ENCODE measurements at regions not wholly inside any gene's neighbourhood (a gene's known extent, or its start where the extent isn't known, plus 50 kb on each side); places are given as distances from the start of the nearest gene placed in this dataset.

DNA sequence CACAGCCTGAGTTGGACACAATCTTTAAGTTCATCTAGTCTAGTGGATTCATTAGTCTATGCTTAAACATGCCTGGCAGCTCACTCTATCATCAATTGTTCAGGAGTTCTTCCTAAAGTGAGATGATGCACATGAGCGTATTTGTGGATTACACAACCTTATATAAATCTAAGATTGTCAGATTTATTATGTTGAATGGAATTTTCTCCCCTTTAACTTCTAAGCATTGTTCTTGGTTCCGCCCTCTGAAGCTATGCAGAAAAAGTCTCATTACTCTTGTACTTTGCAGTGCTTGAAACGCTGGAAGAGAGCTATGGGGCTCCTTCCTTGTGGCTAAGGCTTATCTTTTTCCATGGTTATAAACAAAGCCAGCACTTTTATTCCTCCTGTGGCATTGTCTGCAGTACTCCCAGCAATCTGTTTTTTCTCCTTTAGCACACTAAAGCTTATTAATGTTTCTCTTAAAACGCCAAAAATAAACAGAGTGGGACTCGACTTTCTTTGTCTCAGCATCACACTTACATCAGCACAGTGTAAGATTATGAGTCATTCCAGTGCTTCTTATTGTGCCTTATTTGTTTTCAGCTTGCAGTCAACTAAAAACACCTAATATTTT lies 316.8 kb upstream of the CAMK1G start:
- TF ChIP-seq, protein P1, sequence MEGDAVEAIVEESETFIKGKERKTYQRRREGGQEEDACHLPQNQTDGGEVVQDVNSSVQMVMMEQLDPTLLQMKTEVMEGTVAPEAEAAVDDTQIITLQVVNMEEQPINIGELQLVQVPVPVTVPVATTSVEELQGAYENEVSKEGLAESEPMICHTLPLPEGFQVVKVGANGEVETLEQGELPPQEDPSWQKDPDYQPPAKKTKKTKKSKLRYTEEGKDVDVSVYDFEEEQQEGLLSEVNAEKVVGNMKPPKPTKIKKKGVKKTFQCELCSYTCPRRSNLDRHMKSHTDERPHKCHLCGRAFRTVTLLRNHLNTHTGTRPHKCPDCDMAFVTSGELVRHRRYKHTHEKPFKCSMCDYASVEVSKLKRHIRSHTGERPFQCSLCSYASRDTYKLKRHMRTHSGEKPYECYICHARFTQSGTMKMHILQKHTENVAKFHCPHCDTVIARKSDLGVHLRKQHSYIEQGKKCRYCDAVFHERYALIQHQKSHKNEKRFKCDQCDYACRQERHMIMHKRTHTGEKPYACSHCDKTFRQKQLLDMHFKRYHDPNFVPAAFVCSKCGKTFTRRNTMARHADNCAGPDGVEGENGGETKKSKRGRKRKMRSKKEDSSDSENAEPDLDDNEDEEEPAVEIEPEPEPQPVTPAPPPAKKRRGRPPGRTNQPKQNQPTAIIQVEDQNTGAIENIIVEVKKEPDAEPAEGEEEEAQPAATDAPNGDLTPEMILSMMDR (conservative IDR thresholded peaks at IDR 0.05 in 1 of 2, IDR thresholded peaks at IDR 0.05 in 1 of 2; ENCODE audit: extremely low read depth in 1 of 2, insufficient read depth in 1 of 2, low read depth in 1 of 2, low read length in 2 of 2): no peak
- no peak for TF ChIP-seq EZH2 (IDR thresholded peaks at IDR 0.05; ENCODE audit: borderline replicate concordance, low read length)
